GM12864 (cell line): ENCODE measurements at regions not wholly inside any gene's neighbourhood (a gene's known extent, or its start where the extent isn't known, plus 50 kb on each side); places are given as distances from the start of the nearest gene placed in this dataset.

Experiments used
- DNase-seq: peaks from one replicate; pipeline ENCODE4 v3.0.0-alpha.2; 2011; ENCODE audit warnings: low read depth
- H3K4me3 ChIP-seq: 2 replicates; pipeline ENCODE4 v1.5.1; 2011; ENCODE audit warnings: mild to moderate bottlenecking, low read depth, low read length, control low read depth
- TF ChIP-seq, protein P1 (sequence below): IDR thresholded peaks from 2 replicates; pipeline ENCODE4 v1.5.1; 2011; ENCODE audit warnings: low read depth, mild to moderate bottlenecking, moderate library complexity, low read length, control low read depth, inconsistent platforms; ENCODE audit errors: missing control alignments

DNA sequence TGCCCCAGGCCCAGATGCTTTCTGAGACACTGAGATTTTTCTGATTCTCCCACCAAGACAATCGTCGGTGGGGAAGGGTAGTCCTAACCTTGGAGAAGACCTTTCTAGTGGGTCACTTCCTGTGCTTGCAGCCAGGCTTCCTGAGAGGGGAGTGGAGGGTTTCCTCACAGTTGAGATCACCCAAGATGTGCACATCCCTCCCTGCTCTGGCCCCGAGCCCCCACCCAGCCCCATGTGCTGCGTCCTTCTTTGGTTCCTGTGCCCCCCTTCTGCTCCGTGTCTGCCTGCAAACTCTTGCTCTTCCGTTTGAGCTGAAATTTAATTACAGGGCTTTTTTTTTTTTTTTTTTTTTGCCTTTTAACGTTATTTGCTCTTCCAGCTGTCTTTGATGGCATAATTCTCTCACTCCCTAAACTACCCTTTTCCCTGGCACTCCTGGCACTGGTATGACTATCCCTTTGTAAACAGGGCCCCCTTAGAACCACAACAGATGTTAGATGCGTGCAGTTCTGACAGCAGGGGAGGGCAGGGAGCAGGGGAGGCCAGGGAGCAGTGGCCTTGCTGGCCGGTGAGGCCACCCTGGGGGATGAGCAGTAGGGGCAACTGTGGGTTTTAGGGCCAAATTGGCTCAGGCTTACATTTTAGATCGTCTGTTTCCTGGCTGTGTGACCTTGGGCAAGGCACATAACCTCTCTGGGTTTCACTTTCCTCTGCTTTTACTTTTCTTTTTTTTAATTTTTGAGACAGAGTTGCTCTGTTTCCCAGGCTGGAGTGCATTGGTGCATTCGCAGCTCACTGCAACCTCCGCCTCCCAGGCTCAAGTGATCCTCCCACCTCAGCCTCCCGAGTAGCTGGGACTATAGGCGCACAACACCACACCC is 144.5 kb downstream of the PHETA1 start:
- no peak for DNase-seq
- TF ChIP-seq, protein P1, sequence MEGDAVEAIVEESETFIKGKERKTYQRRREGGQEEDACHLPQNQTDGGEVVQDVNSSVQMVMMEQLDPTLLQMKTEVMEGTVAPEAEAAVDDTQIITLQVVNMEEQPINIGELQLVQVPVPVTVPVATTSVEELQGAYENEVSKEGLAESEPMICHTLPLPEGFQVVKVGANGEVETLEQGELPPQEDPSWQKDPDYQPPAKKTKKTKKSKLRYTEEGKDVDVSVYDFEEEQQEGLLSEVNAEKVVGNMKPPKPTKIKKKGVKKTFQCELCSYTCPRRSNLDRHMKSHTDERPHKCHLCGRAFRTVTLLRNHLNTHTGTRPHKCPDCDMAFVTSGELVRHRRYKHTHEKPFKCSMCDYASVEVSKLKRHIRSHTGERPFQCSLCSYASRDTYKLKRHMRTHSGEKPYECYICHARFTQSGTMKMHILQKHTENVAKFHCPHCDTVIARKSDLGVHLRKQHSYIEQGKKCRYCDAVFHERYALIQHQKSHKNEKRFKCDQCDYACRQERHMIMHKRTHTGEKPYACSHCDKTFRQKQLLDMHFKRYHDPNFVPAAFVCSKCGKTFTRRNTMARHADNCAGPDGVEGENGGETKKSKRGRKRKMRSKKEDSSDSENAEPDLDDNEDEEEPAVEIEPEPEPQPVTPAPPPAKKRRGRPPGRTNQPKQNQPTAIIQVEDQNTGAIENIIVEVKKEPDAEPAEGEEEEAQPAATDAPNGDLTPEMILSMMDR, result no peak
- H3K4me3 ChIP-seq, result no peak overlapping the region

DNA sequence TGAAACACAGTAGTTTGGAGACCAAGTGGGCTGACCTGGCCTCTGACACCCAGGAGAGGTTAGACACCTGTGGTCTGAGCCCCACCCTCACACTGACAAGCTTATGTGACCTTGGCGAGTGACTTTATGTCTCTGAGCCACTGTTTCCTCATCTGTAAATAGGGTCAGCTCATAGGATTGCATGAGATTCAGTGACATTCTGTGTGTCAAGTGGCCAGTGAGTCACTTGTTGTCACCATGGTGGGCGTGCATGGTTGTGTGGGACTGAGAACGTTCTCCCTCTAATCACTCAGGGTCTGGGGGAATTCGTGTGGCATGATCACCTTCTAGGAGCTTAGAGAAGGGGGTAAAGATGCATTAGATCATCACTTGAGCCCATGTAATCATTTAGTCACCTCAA is 146.4 kb downstream of the PHETA1 start:
- TF ChIP-seq, protein P1, result no peak
- DNase-seq, result no peak
- no peak overlapping the region for H3K4me3 ChIP-seq

DNA sequence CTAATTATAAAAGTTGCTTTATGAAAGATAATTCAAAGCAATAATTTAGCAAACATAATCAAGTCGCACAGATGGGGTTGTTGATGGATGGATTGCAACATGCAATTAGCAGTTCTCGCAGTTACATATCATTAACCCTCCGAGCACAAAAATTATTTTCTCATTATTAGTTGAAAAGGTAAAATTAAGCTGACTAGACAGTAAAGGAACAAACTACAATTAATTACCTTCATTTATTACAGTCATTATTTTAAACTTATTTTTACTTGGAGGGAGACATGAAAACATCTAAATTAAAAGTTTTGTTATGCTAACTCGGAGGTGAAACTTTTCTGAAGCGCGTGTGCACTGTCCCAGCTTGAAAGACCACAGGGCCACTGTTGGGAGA is 146.9 kb downstream of the PHETA1 start:
- TF ChIP-seq, protein P1, result no peak
- H3K4me3 ChIP-seq, result no peak overlapping the region
- DNase-seq, result no peak

DNA sequence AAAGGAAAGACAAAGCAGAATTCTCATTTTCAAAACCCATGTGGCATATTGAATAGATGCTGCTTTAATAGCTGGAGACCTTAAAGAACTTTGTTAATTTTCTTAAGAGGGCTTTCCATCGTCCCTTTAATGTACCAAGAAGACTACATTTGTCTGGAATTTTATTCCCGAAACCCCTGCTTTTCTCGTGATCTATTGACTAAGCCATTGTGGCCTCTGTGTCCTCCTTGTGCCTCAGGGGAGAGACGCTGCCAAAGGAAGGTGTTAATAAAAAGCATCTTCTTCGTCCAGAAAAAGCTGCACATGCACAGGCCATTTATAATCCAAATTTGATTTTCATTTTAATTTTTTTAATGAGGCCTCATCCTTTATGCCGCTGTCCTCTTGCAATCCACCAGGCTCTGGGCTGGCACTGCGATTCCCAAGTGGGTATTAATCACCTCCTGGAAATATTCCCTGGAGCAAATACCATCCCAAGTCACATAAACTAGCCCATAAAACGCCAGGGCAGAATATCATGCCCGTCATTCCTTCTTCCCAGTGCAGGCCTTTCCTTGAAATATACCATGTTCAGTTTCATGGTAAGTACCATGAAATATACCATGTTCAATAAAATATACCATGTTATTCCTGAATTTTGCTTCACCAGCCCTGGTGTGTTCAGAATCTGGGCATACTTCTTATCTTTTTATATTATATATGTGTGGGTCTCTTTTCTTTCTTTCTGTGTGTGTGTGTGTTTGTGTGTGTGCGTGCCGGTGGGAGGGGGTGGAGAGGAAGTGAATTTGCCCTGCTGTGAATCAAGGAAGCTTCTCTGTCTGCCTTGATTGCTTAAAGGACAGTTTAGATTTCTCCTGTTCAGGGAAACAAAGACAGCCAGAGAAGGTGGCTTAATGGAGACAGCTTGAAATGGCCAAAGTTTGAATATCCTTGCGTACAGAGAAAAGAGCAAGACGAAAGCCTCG is 147.6 kb downstream of the PHETA1 start:
- H3K4me3 ChIP-seq, result no peak overlapping the region
- DNase-seq, result no peak
- TF ChIP-seq, protein P1, result no peak

DNA sequence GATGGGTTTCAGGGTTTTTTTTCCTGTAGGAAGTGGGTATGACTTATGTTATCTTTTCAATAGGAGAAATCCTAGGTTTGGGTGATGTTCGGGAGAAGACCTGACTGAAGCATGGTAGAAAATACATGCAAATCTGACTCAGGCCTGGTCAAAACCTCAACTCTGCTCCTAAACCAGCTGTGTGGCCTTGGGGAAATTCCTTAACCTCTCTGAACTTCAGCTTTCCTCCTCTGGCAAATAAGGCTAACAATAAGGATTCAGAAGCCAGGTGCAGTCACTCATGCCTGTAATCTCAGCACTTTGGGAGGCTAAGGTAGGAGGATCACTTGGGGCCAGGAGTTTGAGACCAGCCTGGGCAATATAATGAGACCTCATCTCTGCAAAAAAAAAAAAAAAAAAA is 148.5 kb downstream of the PHETA1 start:
- no peak overlapping the region for H3K4me3 ChIP-seq
- DNase-seq, result no peak
- TF ChIP-seq, protein P1, result no peak

DNA sequence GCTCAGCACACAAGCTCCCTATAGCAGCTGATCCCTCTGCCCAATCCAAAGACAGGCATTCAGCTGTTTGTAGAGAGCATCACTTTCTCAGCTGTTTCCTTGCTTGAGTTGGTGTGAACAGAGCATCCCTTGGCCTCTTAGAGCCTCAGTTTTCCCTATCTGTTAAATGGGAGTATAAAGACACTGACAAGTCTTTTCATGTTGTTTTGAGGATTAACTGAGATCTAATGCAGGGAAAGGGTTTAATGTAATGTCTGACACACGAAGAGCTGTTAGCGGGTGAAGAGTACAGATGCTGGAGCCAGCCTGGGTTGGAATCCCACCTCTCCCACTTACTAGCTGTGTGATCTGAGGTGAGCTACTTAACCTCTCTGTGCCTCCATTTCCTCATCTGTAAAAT is 149.5 kb downstream of the PHETA1 start:
- no peak overlapping the region for H3K4me3 ChIP-seq
- DNase-seq, result no peak
- TF ChIP-seq, protein P1, result no peak
